Choroid plexus epithelial cell (primary cell): ENCODE measurements at regions not wholly inside any gene's neighbourhood (a gene's known extent, or its start where the extent isn't known, plus 50 kb on each side); places are given as distances from the start of the nearest gene placed in this dataset.

Experiments used
- DNase-seq: peaks from one replicate; pipeline ENCODE4 v3.0.0-alpha.2; 2010; ENCODE audit warnings: low read depth
- H3K4me3 ChIP-seq: 2 replicates; pipeline ENCODE4 v1.5.1; 2011; ENCODE audit warnings: low read depth, mild to moderate bottlenecking, control low read depth, low read length, moderate library complexity
- CTCF ChIP-seq: conservative IDR thresholded peaks from 2 replicates; pipeline ENCODE4 v1.5.1; 2011; ENCODE audit warnings: low read depth, mild to moderate bottlenecking, control low read depth, inconsistent platforms, low read length, moderate library complexity

- no peak for DNase-seq
- no peak for TF ChIP-seq CTCF
- H3K4me3 ChIP-seq: no peak overlapping the region
These were observed 90.8 kb upstream of the FOXF1 start for GRCh38 chr16:86419518-86419917.

- H3K4me3 ChIP-seq: no peak overlapping the region
- TF ChIP-seq CTCF: no peak
- no peak for DNase-seq
These were observed 88.3 kb upstream of the FOXF1 start for GRCh38 chr16:86421995-86422394.

- H3K4me3 ChIP-seq: no peak overlapping the region
- peak; percentile 40 for DNase-seq
- no peak for TF ChIP-seq CTCF
These were observed 85.9 kb upstream of the FOXF1 start for GRCh38 chr16:86424398-86424797.

GRCh38 chr16:86424985-86425384, 85.3 kb upstream of the FOXF1 start:
- no peak for DNase-seq
- no peak overlapping the region for H3K4me3 ChIP-seq
- TF ChIP-seq CTCF: no peak

- H3K4me3 ChIP-seq: no peak overlapping the region
- no peak for DNase-seq
- TF ChIP-seq CTCF: no peak
These were observed 84.2 kb upstream of the FOXF1 start for GRCh38 chr16:86426063-86426642.

- no peak for TF ChIP-seq CTCF
- no peak overlapping the region for H3K4me3 ChIP-seq
- no peak for DNase-seq
These were observed 82.9 kb upstream of the FOXF1 start for GRCh38 chr16:86427433-86427851.

- no peak for TF ChIP-seq CTCF
- peak; percentile 12 for DNase-seq
- H3K4me3 ChIP-seq: no peak overlapping the region
These were observed 81.4 kb upstream of the FOXF1 start for GRCh38 chr16:86428729-86429517.
